CD4-positive, alpha-beta T cell treated with Interleukin-12 subunit alpha and Interleukin-12 subunit beta, for 1 hour (primary cell): ENCODE measurements at regions not wholly inside any gene's neighbourhood (a gene's known extent, or its start where the extent isn't known, plus 50 kb on each side); places are given as distances from the start of the nearest gene placed in this dataset.
A peak's percentile ranks its signal among the peaks of the same experiment; 100 is the strongest.
"Not testable (repeated sequence)": the region's sequence is repeated elsewhere in the genome, so short reads cannot be mapped to it uniquely, and the experiment has no call there.

Experiments
- DNase-seq: peaks from one replicate; pipeline ENCODE4 v3.0.0-alpha.2; 2020

- DNase-seq = no peak
Measured at GRCh38 chr5:87784311-87784710, 371.6 kb upstream of the CCNH start.

GRCh38 chr5:87782916-87783315, 370.2 kb upstream of the CCNH start:
- DNase-seq = no peak

- no peak for DNase-seq
Measured at GRCh38 chr5:87781976-87782375, 369.2 kb upstream of the CCNH start.

GRCh38 chr5:87780831-87781760, 368.4 kb upstream of the CCNH start:
- DNase-seq = peak; percentile 80

- DNase-seq = no peak
Measured at GRCh38 chr5:87778876-87779275, 366.1 kb upstream of the CCNH start.

GRCh38 chr5:87777877-87778276, 365.1 kb upstream of the CCNH start:
- no peak for DNase-seq

- DNase-seq = no peak
Measured at GRCh38 chr5:87776785-87777184, 364.1 kb upstream of the CCNH start.

GRCh38 chr5:87776302-87776701, 363.6 kb upstream of the CCNH start:
- DNase-seq = not testable (repeated sequence)

- no peak for DNase-seq
Measured at GRCh38 chr5:87775228-87775627, 362.5 kb upstream of the CCNH start.

- no peak for DNase-seq
Measured at GRCh38 chr5:87774804-87775203, 362.1 kb upstream of the CCNH start.

- no peak for DNase-seq
Measured at GRCh38 chr5:87770601-87771121, 357.9 kb upstream of the CCNH start.

GRCh38 chr5:87770016-87770570, 357.4 kb upstream of the CCNH start:
- no peak for DNase-seq

- no peak for DNase-seq
Measured at GRCh38 chr5:87769157-87769556, 356.4 kb upstream of the CCNH start.

GRCh38 chr5:87768190-87768589, 355.5 kb upstream of the CCNH start:
- no peak for DNase-seq

GRCh38 chr5:87765009-87765408, 352.3 kb upstream of the CCNH start:
- DNase-seq = no peak

- no peak for DNase-seq
Measured at GRCh38 chr5:87762631-87763030, 349.9 kb upstream of the CCNH start.

- no peak for DNase-seq
Measured at GRCh38 chr5:87756951-87757350, 344.2 kb upstream of the CCNH start.

GRCh38 chr5:87755360-87755759, 342.6 kb upstream of the CCNH start:
- no peak for DNase-seq

- no peak for DNase-seq
Measured at GRCh38 chr5:87754009-87754757, 341.5 kb upstream of the CCNH start.

- no peak for DNase-seq
Measured at GRCh38 chr5:87752362-87752761, 339.6 kb upstream of the CCNH start.

- DNase-seq = no peak
Measured at GRCh38 chr5:87751824-87752223, 339.1 kb upstream of the CCNH start.

GRCh38 chr5:87746891-87747377, 334.2 kb upstream of the CCNH start:
- DNase-seq = no peak

GRCh38 chr5:87746341-87746740, 333.6 kb upstream of the CCNH start:
- DNase-seq = no peak
